DND-41 (cell line): ENCODE measurements at regions not wholly inside any gene's neighbourhood (a gene's known extent, or its start where the extent isn't known, plus 50 kb on each side); places are given as distances from the start of the nearest gene placed in this dataset.

Experiments
- ATAC-seq: fragments of 200-7000 bp; cut with Tn5 transposase; 3 replicates; pipeline ENCODE4 v1.9.1; 2021; ENCODE audit warnings: low read depth; ENCODE audit not compliant: insufficient read depth
- DNase-seq: peaks from one replicate; pipeline ENCODE4 v3.0.0-alpha.2; 2020
- H2AFZ ChIP-seq: 2 replicates; pipeline ENCODE4 v1.6.0; 2012; ENCODE audit warnings: low read depth, low read length
- H3K27ac ChIP-seq: 2 replicates; pipeline ENCODE4 v1.5.1; 2012; ENCODE audit warnings: low read length, inconsistent platforms
- H3K27me3 ChIP-seq: fragments of 200-600 bp; sonication (generic); 2 replicates; pipeline ENCODE4 v1.6.0; 2012; ENCODE audit warnings: low read length, mild to moderate bottlenecking, inconsistent platforms; ENCODE audit not compliant: insufficient read depth, poor library complexity
- H3K36me3 ChIP-seq: 2 replicates; pipeline ENCODE4 v1.5.1; 2012; ENCODE audit warnings: low read length, inconsistent platforms; ENCODE audit not compliant: insufficient read depth
- H3K4me1 ChIP-seq: 2 replicates; pipeline ENCODE4 v1.5.1; 2012; ENCODE audit warnings: mild to moderate bottlenecking, low read length; ENCODE audit not compliant: insufficient read depth
- H3K4me2 ChIP-seq: 2 replicates; pipeline ENCODE4 v1.6.0; 2012; ENCODE audit warnings: mild to moderate bottlenecking, moderate library complexity, low read length, inconsistent platforms; ENCODE audit not compliant: insufficient read depth
- H3K4me3 ChIP-seq, 2 experiments: fragments of 200-600 bp in 1 of 2; shearing (Covaris generic) in 1 of 2; 2 replicates each; pipeline ENCODE4 v1.5.1; 2012 to 2016; ENCODE audit warnings: inconsistent platforms in 2 of 2, low read length in 2 of 2, mild to moderate bottlenecking in 2 of 2, low read depth in 1 of 2, moderate library complexity in 1 of 2
- H3K79me2 ChIP-seq: 2 replicates; pipeline ENCODE4 v1.6.0; 2012; ENCODE audit warnings: low read length, inconsistent platforms; ENCODE audit not compliant: insufficient read depth
- H3K9ac ChIP-seq: 2 replicates; pipeline ENCODE4 v1.6.0; 2012; ENCODE audit warnings: low read depth, mild to moderate bottlenecking, inconsistent platforms, low read length, moderate library complexity
- H3K9me3 ChIP-seq: 2 replicates; pipeline ENCODE4 v1.5.1; 2012; ENCODE audit warnings: low read length, moderate library complexity, mild to moderate bottlenecking, inconsistent platforms; ENCODE audit not compliant: insufficient read depth, severe bottlenecking
- H4K20me1 ChIP-seq: 2 replicates; pipeline ENCODE4 v1.6.0; 2012; ENCODE audit warnings: low read length; ENCODE audit not compliant: insufficient read depth
- CTCF ChIP-seq: IDR thresholded peaks from 2 replicates; pipeline ENCODE4 v1.5.1; 2012; ENCODE audit warnings: borderline replicate concordance, low read length, moderate library complexity, mild to moderate bottlenecking; ENCODE audit not compliant: poor library complexity, severe bottlenecking; ENCODE audit errors: extremely low read depth
- EZH2 ChIP-seq: IDR thresholded peaks from 3 replicates; pipeline ENCODE4 v1.6.1; 2012; ENCODE audit warnings: borderline replicate concordance, low read depth, mild to moderate bottlenecking, moderate library complexity, low read length, inconsistent platforms; ENCODE audit not compliant: severe bottlenecking

GRCh38 chr13:74073274-74073673 is 60.9 kb downstream of the KLF12 start:
- H3K4me1 ChIP-seq = peaks cover 98% of the 10 kb centered on the region
- peak overlapping the region; percentile 4 for H3K4me2 ChIP-seq
- DNase-seq (no peak), ATAC-seq (no peak)
- H2AFZ ChIP-seq = no peak overlapping the region
- H3K27ac ChIP-seq = peak overlapping the region; percentile 80
- H3K4me3 ChIP-seq = no peak overlapping the region
- peaks cover 85% of the 10 kb centered on the region for H3K79me2 ChIP-seq
- no peaks in the 10 kb centered on the region for H3K27me3 ChIP-seq
- H3K36me3 ChIP-seq = peaks cover 4% of the 10 kb centered on the region; the same call in 1 of the 2 replicates
- H3K9ac ChIP-seq = 0 out of 2 replicates have a peak overlapping the region, but pooled peaks have one; percentile 16
- H4K20me1 ChIP-seq = no peaks in the 10 kb centered on the region
- H3K9me3 ChIP-seq = no peaks in the 10 kb centered on the region
- no peak for TF ChIP-seq CTCF
- no peak for TF ChIP-seq EZH2

GRCh38 chr13:74070513-74070912 is 63.7 kb downstream of the KLF12 start:
- H3K4me3 ChIP-seq = peak overlapping the region in 1 of 2 experiments; percentile 39; a peak in 2 of 4 replicates
- peak; percentile 57 for DNase-seq
- TF ChIP-seq CTCF (no peak), EZH2 (no peak)
- H3K4me2 ChIP-seq = peak overlapping the region; percentile 55
- ATAC-seq = peak; percentile 52
- H3K27me3 ChIP-seq = no peaks in the 10 kb centered on the region
- peaks cover 98% of the 10 kb centered on the region for H3K4me1 ChIP-seq
- peaks cover 7% of the 10 kb centered on the region; the same call in 1 of the 2 replicates for H3K36me3 ChIP-seq
- H4K20me1 ChIP-seq = no peaks in the 10 kb centered on the region
- peak overlapping the region; percentile 95 for H3K27ac ChIP-seq
- H3K9ac ChIP-seq = peak overlapping the region; percentile 61
- peaks cover 85% of the 10 kb centered on the region for H3K79me2 ChIP-seq
- no peak overlapping the region for H2AFZ ChIP-seq
- H3K9me3 ChIP-seq = no peaks in the 10 kb centered on the region

GRCh38 chr13:74070065-74070464 is 64.1 kb downstream of the KLF12 start:
- peak overlapping the region; percentile 61 for H3K9ac ChIP-seq
- peak; percentile 80 for DNase-seq
- peak overlapping the region; percentile 55 for H3K4me2 ChIP-seq
- peaks cover 8% of the 10 kb centered on the region; the same call in 1 of the 2 replicates for H3K36me3 ChIP-seq
- peaks cover 85% of the 10 kb centered on the region for H3K79me2 ChIP-seq
- no peaks in the 10 kb centered on the region for H4K20me1 ChIP-seq
- H3K27ac ChIP-seq = peak overlapping the region; percentile 95
- no peak for TF ChIP-seq CTCF
- H3K9me3 ChIP-seq = no peaks in the 10 kb centered on the region
- no peaks in the 10 kb centered on the region for H3K27me3 ChIP-seq
- ATAC-seq = peak; percentile 86
- no peak overlapping the region for H2AFZ ChIP-seq
- H3K4me3 ChIP-seq = peak overlapping the region in 1 of 2 experiments; percentile 39; a peak in 2 of 4 replicates
- H3K4me1 ChIP-seq = peaks cover 98% of the 10 kb centered on the region
